Inflammatory macrophage treated with lipopolysaccharide for 4 hours (primary cell): ENCODE measurements at regions not wholly inside any gene's neighbourhood (a gene's known extent, or its start where the extent isn't known, plus 50 kb on each side); places are given as distances from the start of the nearest gene placed in this dataset.
A peak's percentile ranks its signal among the peaks of the same experiment; 100 is the strongest.
"Not testable (repeated sequence)": the region's sequence is repeated elsewhere in the genome, so short reads cannot be mapped to it uniquely, and the experiment has no call there.

Experiments used
- DNase-seq: peaks from one replicate; pipeline ENCODE4 v3.0.0-alpha.2; 2020

GRCh38 chr2:47295131-47295980 lies 73.8 kb upstream of the EPCAM start:
- DNase-seq = peak; percentile 27

GRCh38 chr2:47293976-47294375 lies 75.1 kb upstream of the EPCAM start:
- DNase-seq = peak; percentile 32

DNA sequence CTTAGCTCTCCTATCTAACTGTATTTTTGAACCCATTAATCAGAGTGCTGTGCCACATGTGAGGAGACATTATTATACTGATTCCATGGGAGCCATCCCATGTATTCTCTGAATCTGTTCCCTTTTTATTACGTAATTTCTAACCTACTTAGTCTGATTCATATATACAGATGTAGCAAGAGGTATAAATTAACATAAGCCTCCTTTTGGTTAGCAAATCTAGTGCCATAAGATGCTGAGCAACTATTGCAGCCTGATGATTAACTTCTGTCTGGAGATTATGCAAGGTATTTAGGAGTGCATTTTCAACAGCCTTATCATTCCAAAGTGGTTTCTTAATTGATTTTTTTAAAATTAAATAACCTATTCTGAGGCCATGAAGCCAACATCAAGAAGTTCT lies 80.2 kb upstream of the EPCAM start:
- peak; percentile 94 for DNase-seq

GRCh38 chr2:47283659-47284058 lies 85.5 kb upstream of the EPCAM start:
- no peak for DNase-seq

GRCh38 chr2:47282621-47283272 lies 86.4 kb upstream of the EPCAM start:
- no peak for DNase-seq

- not testable (repeated sequence) for DNase-seq
Observed at GRCh38 chr2:47279525-47279924, 89.6 kb upstream of the EPCAM start.

- DNase-seq = no peak
Observed at GRCh38 chr2:47277987-47278386, 91.1 kb upstream of the EPCAM start.

GRCh38 chr2:47277187-47277586 lies 91.9 kb upstream of the EPCAM start:
- no peak for DNase-seq

GRCh38 chr2:47276061-47276460 lies 93.0 kb upstream of the EPCAM start:
- DNase-seq = no peak

DNA sequence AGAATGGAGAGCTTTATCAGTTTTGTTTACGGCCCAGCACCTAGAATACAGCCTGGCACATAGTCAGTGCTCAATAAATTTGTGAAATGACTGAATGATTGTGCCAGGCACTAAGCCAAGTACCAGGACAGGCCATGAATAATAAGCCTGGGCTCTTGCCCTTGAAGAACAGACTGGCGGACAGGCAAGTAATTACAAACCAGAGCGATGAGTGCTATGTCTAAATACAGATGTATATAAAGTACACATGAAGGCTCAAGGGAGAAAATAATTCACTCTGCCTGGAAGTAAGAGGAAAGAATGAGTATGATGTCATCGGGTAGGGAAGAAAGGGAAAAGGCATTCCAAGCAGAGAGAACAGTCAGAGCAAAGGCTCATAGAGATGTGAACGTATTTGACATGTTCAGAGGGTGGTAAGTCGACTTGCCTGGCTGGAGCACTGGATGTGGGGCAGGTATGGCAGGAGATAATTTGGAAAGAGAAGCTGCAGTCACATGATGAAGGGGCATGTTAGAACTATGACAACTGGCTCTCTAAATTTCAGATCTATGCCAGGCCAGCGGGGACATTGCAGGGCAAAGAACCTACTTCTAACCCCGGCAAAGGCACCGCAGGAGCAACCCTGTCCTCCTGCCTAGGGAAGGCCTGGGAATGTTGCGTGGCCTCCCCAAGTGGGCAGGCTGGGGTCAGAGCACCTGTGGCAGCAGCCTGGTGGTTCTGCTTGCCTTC lies 94.9 kb upstream of the EPCAM start:
- DNase-seq = no peak

DNA sequence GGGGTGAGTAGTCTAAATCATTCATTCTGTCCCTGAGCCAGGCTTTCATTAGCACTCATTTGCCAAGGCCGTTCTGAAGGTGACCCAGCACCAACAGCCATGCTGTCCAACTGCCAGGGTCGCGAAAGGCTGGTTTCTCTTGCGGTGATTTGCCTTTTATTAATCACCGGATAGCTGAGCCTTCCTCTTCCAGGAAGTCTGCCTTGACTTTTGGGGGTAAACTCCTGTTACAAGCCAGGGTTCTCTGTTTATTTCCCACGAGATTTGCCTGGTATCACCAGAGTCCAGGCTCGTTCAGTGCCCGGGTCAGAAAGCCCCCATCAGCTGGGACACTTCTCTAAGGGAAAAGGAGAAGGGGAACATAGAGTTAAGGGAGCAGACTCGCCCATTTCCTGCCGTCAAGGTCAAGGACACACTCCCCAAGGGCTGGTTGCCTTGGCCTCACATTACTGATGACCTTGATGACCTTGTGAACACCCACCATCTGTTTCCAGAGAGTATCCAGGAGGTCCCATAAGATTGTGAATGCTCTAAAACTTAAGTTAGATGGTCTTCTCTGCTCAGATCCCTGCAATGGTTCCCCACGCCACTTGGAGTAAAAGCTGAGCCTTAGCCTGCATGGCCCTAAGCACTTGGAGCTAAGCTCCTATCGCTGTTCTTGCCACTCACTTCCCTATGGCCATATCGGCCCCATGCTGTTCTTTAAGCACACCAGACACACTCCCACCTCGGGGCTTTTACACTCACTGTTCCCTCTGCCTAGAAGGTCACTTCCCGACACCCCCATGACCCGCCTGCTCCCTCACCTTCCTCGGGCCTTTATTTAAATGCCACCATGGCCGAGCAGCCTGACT lies 96.0 kb upstream of the EPCAM start:
- DNase-seq = no peak

- peak; percentile 28 for DNase-seq
Observed at GRCh38 chr2:47272031-47272864, 95.9 kb upstream of the CALM2 start.

- DNase-seq = no peak
Observed at GRCh38 chr2:47271054-47272000, 95.0 kb upstream of the CALM2 start.

GRCh38 chr2:47270421-47270820 lies 94.1 kb upstream of the CALM2 start:
- DNase-seq = no peak

- peak; percentile 70 for DNase-seq
Observed at GRCh38 chr2:47269316-47270232, 93.3 kb upstream of the CALM2 start.

DNA sequence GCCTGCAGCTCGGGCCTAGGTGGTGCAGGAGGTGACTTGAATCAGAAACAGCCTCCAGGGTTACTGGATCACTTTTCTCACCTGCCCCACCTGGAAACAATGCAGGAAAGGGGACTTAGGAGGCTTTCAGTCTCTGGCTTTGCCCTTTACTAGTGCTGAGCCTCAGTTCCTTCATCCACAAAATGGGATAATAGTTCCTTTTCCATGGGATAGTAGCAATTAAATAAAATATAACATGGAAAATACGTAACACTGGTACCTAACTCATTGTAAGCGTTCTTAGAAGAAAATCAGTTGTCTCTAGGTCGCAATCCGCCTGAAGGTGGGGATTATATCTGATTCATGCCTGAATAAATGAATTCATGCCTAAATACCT lies 91.4 kb upstream of the CALM2 start:
- DNase-seq = no peak

- DNase-seq = no peak
Observed at GRCh38 chr2:47266939-47267710, 90.8 kb upstream of the CALM2 start.

GRCh38 chr2:47265751-47266231 lies 89.5 kb upstream of the CALM2 start:
- DNase-seq = no peak

DNA sequence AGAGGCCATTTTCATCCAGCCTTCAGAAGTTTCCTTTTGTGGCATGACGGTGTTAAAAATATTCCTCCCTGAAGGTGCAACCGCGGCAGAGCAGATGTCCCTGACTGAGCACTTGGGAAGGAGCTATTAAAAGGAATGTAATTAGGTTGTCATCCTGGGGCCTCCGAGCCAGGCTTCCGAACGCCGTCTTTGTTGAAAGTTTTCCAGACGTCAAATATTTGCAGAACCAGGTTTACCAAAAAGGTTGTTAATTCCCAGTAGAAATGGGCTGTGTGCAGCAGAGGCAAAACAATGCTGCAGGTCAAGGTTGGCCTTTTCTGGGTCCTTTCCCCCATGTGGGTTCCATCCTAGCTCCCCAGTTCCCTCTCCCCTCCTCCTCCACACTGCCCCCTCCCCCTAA lies 88.8 kb upstream of the CALM2 start:
- no peak for DNase-seq
